Stimulated activated CD4-positive, alpha-beta T cell treated with anti-CD3 and anti-CD28 coated beads, Interleukin-12 subunit alpha, Interleukin-12 subunit beta, amount 100 ng/mL, for 24 hours (primary cell): ENCODE measurements at regions not wholly inside any gene's neighbourhood (a gene's known extent, or its start where the extent isn't known, plus 50 kb on each side); places are given as distances from the start of the nearest gene placed in this dataset.
"Not testable (repeated sequence)": the region's sequence is repeated elsewhere in the genome, so short reads cannot be mapped to it uniquely, and the experiment has no call there.

Experiments used
- DNase-seq, 2 experiments: peaks; one replicate each; pipeline ENCODE4 v3.0.0-alpha.2; 2020; ENCODE audit warnings: low read depth in 2 of 2

- DNase-seq = no peak
Measured at GRCh38 chr2:219726916-219727315, 99.5 kb downstream of the SLC4A3 start.

DNA sequence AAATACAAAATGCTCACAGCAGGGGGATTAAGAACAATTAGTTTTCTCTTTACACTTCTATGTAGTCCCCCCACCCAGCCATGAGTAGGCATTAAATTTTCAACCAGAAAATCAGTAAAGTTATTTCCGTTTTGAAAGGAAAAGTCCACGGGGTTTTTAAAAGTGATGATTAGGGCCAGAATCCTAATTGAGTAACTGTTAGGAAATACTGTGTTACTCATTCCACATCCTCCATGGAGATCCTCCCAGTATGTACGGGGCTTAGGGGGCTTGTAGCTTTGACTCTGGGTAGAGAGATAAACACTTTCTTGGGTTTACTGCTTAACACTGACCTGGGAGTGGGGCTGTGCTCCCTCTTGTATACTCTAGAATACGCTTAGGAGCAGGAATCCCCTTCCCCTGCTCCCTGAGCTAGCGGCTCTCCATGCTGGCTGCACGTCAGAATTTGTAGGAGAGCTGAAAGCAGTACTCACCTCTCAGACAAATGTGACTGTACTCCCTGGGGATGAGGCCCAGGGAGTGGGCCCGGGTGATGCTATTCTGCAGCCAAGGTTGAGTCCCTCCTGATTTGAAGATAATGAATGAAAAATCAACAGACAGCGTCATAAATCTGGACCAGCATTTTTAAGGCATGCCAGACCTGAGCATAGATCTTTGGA lies 100.5 kb downstream of the SLC4A3 start:
- DNase-seq = no peak

DNA sequence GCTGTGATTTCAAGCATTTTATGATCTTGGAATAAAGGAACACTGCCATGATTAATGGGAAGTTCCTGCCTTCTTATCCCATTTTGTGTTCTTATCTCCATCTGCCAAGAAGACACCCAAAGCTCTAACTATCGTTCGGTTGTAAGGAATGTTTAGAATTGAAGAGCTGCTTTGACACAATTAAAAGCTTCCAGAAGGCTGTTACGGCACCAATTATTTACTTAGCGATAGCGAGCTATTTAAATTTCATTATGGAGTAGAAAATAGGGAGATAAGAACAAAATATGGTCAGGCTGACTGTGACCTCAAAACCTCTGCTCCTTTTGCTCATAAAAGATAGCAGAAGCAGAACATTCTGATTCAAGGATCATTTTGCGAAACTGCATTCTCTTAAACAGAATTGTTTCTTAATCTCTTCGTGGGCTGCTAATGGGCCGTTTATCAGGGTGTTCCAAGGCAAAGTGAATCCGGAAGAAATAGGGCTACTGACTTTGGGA lies 101.6 kb downstream of the SLC4A3 start:
- no peak for DNase-seq

GRCh38 chr2:219731173-219731572 lies 103.7 kb downstream of the SLC4A3 start:
- DNase-seq = no peak

DNA sequence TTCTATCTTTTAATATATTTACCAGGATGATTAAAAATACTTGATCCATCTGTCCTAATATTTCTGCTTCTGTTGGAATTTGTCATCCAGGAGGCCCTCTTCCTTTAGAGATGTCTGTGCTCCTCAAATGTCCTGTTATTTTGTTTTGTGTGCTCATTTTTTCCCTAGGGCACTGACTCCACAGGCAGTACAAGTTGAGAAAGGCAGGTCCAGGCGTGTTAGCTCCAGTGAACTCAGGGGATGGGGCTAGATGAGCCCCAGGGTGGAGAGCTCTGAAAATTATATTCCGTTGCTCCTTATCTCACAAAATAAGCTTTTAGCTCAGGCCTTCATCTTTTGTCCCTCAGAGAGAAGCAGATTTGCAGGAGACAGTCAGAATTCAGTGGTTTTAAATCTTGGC lies 105.7 kb downstream of the SLC4A3 start:
- DNase-seq = no peak

DNA sequence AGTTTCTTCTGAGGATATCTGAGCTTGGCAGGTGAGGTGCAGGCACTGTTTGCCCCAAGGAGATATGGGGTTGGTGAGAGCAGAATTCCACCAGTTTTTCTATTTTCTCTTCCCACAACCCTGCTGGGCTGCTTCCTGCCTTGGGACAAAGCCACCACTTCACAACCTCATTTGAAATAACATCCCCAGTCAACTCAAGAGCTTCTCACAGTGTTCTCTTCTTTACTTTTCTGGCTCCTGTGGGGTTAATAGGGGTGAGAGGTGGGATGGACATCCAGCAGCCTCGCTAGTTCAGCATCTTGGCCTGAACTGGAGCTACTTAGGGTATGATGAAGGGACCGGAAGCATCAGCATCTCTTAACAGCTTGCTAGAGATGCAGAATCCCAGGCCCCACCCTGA lies 106.3 kb downstream of the SLC4A3 start:
- DNase-seq = no peak

GRCh38 chr2:219736209-219736608 lies 108.8 kb downstream of the SLC4A3 start:
- no peak for DNase-seq

DNA sequence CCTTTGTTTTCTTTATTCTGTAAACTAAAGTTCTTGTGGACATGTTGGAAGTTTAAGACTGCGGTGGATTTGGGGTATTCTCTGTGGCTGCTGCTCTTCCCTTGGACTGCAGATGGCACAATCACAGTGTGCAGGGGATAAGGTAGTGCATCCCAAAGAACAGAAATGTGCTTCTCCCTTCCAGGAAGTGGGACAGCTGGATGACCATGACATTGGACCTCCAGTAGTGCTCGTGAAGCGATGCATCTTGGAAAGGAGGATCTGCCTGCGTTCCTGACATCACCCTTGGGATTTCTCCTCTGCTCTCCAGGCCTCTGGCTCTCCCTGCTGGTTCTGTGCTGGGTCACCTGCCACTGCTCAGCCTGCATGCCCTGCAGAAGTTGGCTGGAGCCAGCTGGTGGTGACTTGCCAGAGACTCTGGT lies 109.9 kb downstream of the SLC4A3 start:
- no peak for DNase-seq

DNA sequence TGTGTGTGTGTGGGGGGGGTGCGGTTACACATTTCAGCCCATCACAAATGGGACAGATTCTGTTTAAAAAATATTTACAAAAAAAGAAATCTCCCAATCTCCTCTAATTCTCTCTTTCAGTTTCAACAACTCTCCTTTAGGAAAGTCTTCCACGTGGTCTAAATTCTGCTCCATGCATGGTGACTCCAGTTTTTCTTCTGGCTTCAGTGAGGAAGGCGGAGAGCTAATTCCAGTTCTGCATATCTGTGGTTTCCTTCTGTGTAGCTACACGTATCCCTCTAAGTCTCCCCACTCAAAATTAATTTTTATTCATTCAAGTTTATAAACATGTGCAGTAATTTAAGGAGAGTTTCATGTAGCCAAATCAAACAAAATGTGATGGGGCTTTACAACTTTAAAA lies 111.6 kb downstream of the SLC4A3 start:
- DNase-seq = no peak

DNA sequence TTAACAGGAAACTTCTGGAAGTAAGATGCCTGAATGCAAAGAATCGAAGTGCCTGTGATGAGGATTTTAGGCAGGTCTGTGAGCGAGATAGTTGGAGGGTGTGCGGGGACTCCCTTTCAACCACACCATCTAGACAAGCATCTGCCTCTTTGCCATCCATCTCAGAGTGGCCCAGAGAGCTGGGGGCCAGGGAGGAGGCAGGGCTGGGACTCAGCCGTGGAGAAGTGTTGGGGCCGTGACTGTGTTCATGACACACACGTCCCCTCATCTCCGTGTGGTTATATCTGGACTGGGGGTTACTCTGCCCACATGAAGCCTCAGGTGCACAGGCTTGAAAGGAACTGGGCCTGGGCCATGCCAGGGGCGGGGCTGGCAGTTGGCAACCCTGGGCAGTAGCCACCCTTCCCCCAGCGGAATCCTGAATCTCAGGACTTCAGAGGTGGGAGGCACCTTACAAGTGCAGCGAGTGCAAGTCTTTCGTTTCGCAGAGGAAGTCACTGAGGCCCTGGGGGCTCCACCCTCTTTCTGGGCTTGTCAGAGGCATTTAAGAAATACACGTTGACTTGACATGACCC lies 112.5 kb downstream of the SLC4A3 start:
- no peak for DNase-seq

GRCh38 chr2:219743548-219743947 lies 116.1 kb downstream of the SLC4A3 start:
- no peak for DNase-seq

GRCh38 chr2:219744066-219744465 lies 116.6 kb downstream of the SLC4A3 start:
- DNase-seq = no peak

GRCh38 chr2:219744600-219744999 lies 117.2 kb downstream of the SLC4A3 start:
- DNase-seq = no peak

DNA sequence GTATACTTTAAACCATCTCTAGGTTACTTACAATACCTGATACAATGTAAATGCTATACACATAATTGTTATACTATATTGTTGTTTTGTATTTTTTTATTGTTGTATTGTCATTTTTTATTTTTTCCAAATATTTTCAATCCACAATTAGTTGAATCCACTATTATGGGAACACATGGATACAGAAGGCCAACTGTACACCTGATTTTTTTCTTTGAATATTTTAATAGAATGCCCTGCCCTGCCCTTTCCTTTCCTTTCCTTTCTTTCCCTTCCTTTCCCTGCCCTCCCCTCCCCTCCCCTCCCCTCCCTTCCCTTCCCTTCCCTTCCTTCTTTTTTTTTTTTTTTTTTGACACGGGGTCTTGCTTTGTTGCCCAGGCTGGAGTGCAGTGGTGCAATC lies 120.2 kb downstream of the SLC4A3 start:
- no peak for DNase-seq

GRCh38 chr2:219748671-219749570 lies 121.5 kb downstream of the SLC4A3 start:
- no peak for DNase-seq

GRCh38 chr2:219751121-219751520 lies 123.7 kb downstream of the SLC4A3 start:
- DNase-seq = not testable (repeated sequence)

DNA sequence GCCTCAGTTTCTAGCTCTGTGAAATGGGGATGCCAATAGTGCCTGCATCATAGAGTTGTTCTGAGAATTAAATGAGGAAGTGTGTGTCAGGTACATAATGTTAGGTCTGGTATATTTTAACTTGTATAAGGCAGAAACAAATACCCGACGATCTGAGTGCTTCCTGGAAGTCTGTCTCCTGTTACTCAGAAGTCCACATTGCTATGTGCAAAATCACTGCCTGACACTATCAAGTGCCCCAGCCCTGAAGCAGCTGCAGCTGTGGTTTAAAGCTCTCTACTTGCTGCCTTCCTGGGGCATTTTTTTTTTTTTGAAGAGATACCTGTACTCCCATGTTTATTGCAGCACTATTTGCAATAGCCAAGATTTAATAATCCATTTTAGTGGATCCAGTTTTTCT lies 125.3 kb downstream of the SLC4A3 start:
- DNase-seq = no peak

- DNase-seq = no peak
Measured at GRCh38 chr2:219758907-219759680, 131.7 kb downstream of the SLC4A3 start.

- DNase-seq = no peak
Measured at GRCh38 chr2:219759801-219760200, 132.4 kb downstream of the SLC4A3 start.

DNA sequence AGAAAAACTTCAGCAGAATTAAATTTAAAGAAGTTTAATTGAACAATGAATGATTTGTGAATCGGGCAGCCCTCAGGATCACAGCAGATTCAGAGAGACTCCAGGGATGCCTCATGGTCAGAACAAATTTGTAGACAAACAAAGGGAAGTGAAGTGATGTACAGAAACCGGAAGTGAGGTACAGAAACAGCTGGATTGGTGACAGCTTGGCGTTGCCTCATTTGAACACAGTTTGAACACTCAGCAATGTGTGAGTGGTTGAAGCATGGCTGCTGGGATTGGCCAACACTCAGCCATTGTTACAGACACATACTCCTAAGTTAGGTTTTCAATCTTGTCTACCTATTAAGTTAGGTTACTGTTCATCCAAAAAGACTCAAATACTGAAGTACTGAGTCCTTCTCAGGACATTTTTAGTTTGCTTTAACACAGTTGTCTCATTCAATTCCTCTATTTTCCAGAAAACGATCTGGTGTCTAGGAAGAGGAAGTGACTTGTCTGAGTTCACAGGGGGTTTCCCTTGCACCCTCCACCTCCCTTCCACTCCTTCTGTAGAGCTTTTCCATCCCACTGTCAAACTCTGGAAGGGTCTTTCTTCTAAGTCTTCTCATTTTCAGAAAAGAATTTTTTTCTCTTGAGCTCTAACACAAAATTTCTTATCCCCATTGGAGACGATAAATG lies 137.9 kb downstream of the SLC4A3 start:
- no peak for DNase-seq

GRCh38 chr2:219766658-219767057 lies 139.2 kb downstream of the SLC4A3 start:
- no peak for DNase-seq
